GM12864 (cell line): ENCODE measurements at regions not wholly inside any gene's neighbourhood (a gene's known extent, or its start where the extent isn't known, plus 50 kb on each side); places are given as distances from the start of the nearest gene placed in this dataset.

ENCODE experiments used
- DNase-seq: peaks from one replicate; pipeline ENCODE4 v3.0.0-alpha.2; 2011; ENCODE audit warnings: low read depth
- H3K4me3 ChIP-seq: 2 replicates; pipeline ENCODE4 v1.5.1; 2011; ENCODE audit warnings: mild to moderate bottlenecking, low read depth, low read length, control low read depth
- TF ChIP-seq, protein P1 (sequence below): IDR thresholded peaks from 2 replicates; pipeline ENCODE4 v1.5.1; 2011; ENCODE audit warnings: low read depth, mild to moderate bottlenecking, moderate library complexity, low read length, control low read depth, inconsistent platforms; ENCODE audit errors: missing control alignments

DNA sequence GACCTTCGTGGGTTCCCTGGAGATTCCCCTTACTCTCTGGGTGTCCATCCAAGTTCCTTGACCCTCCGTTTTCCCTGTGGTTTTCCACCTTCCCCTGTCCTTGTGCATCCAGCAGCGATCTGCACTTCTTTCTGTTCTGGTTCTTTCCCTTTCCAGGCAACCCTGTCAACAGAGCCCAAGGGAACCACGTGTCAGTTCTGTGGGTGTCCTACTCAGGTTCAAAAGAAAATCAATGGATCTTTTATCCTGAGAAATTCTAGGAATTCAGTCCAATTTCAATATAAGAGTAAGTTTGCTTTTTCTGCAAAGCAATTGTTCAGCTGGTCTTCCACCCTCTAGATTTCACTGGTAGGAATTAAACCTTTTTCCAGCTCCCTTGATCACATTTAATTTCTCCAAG lies 1394.8 kb upstream of the SLC10A2 start:
- TF ChIP-seq, protein P1, sequence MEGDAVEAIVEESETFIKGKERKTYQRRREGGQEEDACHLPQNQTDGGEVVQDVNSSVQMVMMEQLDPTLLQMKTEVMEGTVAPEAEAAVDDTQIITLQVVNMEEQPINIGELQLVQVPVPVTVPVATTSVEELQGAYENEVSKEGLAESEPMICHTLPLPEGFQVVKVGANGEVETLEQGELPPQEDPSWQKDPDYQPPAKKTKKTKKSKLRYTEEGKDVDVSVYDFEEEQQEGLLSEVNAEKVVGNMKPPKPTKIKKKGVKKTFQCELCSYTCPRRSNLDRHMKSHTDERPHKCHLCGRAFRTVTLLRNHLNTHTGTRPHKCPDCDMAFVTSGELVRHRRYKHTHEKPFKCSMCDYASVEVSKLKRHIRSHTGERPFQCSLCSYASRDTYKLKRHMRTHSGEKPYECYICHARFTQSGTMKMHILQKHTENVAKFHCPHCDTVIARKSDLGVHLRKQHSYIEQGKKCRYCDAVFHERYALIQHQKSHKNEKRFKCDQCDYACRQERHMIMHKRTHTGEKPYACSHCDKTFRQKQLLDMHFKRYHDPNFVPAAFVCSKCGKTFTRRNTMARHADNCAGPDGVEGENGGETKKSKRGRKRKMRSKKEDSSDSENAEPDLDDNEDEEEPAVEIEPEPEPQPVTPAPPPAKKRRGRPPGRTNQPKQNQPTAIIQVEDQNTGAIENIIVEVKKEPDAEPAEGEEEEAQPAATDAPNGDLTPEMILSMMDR = no peak
- no peak for DNase-seq

DNA sequence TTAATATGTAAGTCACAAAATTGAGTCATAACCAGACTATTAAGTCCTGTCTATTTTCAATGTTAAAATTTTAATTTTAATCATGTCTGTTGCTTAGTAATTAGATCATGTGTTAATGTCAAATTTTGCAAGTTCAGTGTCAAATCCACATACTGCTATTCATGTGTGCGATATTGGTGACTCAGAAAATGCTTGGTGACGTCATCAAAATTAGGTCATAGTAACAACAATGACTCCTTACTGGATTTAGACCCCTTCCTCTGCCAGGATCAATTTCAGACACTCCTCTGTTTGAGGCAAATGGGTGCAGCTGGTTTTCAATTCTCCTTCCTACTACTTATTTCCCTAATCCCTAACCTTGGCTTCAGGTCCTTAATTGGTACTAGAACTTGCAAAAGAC lies 1394.3 kb upstream of the SLC10A2 start:
- no peak overlapping the region for H3K4me3 ChIP-seq
- TF ChIP-seq, protein P1 = no peak
- no peak for DNase-seq

More for the DNA sequence above, 1394.8 kb upstream of the SLC10A2 start:
- no peak overlapping the region for H3K4me3 ChIP-seq

DNA sequence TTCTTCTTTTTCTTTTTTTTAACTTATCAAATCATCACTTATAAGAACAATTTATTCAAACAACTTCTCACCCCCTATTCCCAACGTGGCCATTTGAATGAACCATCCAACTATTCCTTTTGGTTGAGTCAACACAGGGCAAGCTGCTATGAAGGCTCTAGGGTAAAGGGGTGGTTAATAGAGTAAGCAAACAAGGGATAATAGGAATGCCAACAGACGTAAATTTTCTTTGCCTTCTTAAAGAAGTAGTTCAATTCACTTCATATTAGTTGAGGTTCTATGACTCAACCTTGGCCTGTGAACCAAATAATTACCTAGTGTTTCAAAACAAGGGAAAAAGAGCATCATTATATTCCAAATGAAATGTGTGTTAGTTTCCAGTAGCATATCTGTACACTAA lies 1383.8 kb upstream of the SLC10A2 start:
- H3K4me3 ChIP-seq = no peak overlapping the region
- DNase-seq = no peak
- TF ChIP-seq, protein P1 = no peak

DNA sequence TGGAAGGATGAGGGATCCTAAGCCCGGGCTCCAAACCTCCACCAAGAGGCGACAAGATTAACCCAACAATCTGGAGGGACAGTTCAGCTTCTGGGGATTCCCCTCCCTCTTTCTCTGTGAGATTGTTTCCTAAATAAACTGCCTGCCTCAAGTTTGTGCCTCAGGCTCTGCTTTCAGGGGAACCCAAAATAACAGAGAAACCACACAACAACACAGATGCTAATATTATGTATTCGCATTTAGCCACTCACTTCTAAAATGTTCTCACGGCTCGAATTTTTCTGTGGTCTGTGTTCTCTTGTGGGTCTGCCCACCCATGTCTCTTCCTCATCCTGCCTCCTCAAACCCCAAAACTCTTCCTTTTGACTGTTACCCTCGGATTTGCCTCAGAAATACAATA lies 1381.1 kb upstream of the SLC10A2 start:
- H3K4me3 ChIP-seq = no peak overlapping the region
- TF ChIP-seq, protein P1 = no peak

DNA sequence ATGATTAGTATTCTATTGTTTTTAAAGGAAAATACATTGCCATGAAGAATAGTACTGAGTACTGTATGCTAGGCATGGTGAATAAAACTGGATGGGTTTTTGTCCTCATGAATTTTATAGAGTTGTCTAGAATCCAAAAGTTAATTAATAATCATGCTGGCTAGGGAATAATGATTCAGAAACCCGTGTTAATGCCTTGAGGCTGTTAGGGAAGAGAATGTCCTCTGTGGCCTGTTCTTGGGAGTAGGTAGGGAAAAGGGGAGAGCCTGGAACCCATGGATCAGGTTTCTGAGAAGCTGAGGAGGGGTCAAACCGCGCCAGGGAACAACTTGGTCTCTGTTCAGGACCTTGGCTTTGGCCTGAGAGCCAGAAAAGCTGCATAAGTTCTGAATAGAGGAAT lies 1376.3 kb upstream of the SLC10A2 start:
- DNase-seq = no peak

More for the DNA sequence above, 1381.1 kb upstream of the SLC10A2 start:
- DNase-seq = no peak

DNA sequence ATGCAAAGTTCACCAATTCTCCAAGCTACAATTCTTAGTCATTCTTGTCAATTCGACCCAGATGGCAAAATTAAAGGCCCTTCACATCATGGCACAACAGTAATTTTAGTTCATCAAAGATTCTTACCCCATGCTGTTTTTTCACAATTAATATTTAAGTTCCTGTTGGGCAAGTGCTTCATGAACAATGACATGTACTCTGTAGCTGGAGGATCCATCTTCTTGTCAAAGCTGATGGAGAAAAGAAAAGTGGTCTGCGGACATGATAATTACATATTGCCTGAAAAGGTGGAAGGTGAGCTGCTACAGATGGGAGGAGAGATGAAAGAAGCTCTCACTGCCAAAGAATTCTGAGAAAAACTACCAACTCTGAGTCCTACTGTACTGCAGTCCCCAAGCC lies 1370.3 kb upstream of the SLC10A2 start:
- DNase-seq = no peak
- TF ChIP-seq, protein P1 = no peak
- no peak overlapping the region for H3K4me3 ChIP-seq

More for the DNA sequence above, 1376.3 kb upstream of the SLC10A2 start:
- H3K4me3 ChIP-seq = no peak overlapping the region
- TF ChIP-seq, protein P1 = no peak

DNA sequence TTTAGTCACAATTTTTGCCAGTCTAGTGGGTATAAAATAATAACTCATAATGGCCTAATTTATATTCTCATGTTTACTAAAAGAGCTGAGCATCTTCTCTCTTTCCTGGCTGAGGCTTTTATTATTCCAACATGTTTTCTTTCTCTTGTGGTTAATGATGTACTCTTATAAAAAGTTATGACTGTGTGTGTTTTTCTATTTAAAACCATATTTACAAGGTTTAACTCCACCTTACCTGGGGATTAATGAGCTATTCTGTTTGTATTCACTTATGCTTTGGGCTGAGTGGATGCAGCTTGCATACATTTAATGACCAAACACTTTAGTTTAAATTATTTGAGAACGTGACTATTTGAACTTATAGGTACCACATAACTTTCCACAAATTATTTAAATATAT lies 1365.7 kb upstream of the SLC10A2 start:
- no peak for DNase-seq
- no peak overlapping the region for H3K4me3 ChIP-seq
- TF ChIP-seq, protein P1 = no peak
